WERI-Rb-1 (cell line): ENCODE measurements at regions not wholly inside any gene's neighbourhood (a gene's known extent, or its start where the extent isn't known, plus 50 kb on each side); places are given as distances from the start of the nearest gene placed in this dataset.

Experiments
- DNase-seq: peaks from one replicate; pipeline ENCODE4 v3.0.0-alpha.2; 2020
- H3K27ac ChIP-seq: fragments of 250-450 bp; sonication (Bioruptor Pico); 2 replicates; pipeline ENCODE4 v1.5.1; 2020; ENCODE audit warnings: mild to moderate bottlenecking, moderate library complexity
- H3K27me3 ChIP-seq: fragments of 250-450 bp; sonication (Bioruptor Pico); 2 replicates; pipeline ENCODE4 v1.5.1; 2021; ENCODE audit warnings: mild to moderate bottlenecking, low read depth, moderate library complexity; ENCODE audit not compliant: insufficient read depth, severe bottlenecking
- H3K36me3 ChIP-seq: fragments of 250-450 bp; sonication (Bioruptor Pico); 2 replicates; pipeline ENCODE4 v1.5.1; 2020; ENCODE audit warnings: mild to moderate bottlenecking, moderate library complexity
- H3K4me3 ChIP-seq: 2 replicates; pipeline ENCODE4 v1.5.1; 2011; ENCODE audit warnings: low read depth, mild to moderate bottlenecking, control low read depth, low read length
- H3K9me3 ChIP-seq: fragments of 250-450 bp; sonication (Bioruptor Pico); 2 replicates; pipeline ENCODE4 v1.5.1; 2021; ENCODE audit warnings: mild to moderate bottlenecking, moderate library complexity; ENCODE audit not compliant: severe bottlenecking
- CTCF ChIP-seq: IDR thresholded peaks from 2 replicates; pipeline ENCODE4 v1.5.1; 2011; ENCODE audit warnings: low read depth, mild to moderate bottlenecking, control low read depth, inconsistent platforms, low read length

- DNase-seq = no peak
- no peak overlapping the region for H3K4me3 ChIP-seq
Measured at GRCh38 chr5:164435576-164435975, 930.2 kb downstream of the MAT2B start.

GRCh38 chr5:164439799-164440198, 934.4 kb downstream of the MAT2B start:
- no peak for TF ChIP-seq CTCF
- no peak for DNase-seq
- Histone ChIP-seq H3K27me3 (no peaks in the 10 kb centered on the region), H3K36me3 (no peaks in the 10 kb centered on the region), H3K4me3 (no peak overlapping the region), H3K27ac (no peak overlapping the region), H3K9me3 (no peaks in the 10 kb centered on the region)

More at GRCh38 chr5:164435576-164435975, 930.2 kb downstream of the MAT2B start:
- H3K27ac ChIP-seq = no peak overlapping the region
- no peak for TF ChIP-seq CTCF
- no peaks in the 10 kb centered on the region for H3K9me3 ChIP-seq
- H3K36me3 ChIP-seq = no peaks in the 10 kb centered on the region
- no peaks in the 10 kb centered on the region for H3K27me3 ChIP-seq

GRCh38 chr5:164449460-164449859, 944.0 kb downstream of the MAT2B start:
- H3K9me3 ChIP-seq = no peaks in the 10 kb centered on the region
- no peaks in the 10 kb centered on the region for H3K36me3 ChIP-seq
- no peaks in the 10 kb centered on the region for H3K27me3 ChIP-seq
- no peak overlapping the region for H3K27ac ChIP-seq
- no peak for TF ChIP-seq CTCF
- no peak for DNase-seq
- no peak overlapping the region for H3K4me3 ChIP-seq

GRCh38 chr5:164466033-164466432, 960.6 kb downstream of the MAT2B start:
- DNase-seq = no peak
- Histone ChIP-seq H3K4me3 (no peak overlapping the region), H3K27ac (no peak overlapping the region), H3K36me3 (no peaks in the 10 kb centered on the region), H3K27me3 (no peaks in the 10 kb centered on the region), H3K9me3 (no peaks in the 10 kb centered on the region)
- no peak for TF ChIP-seq CTCF

GRCh38 chr5:164470312-164470711, 964.9 kb downstream of the MAT2B start:
- Histone ChIP-seq H3K4me3 (no peak overlapping the region), H3K9me3 (peaks cover 3% of the 10 kb centered on the region), H3K27me3 (no peaks in the 10 kb centered on the region), H3K36me3 (no peaks in the 10 kb centered on the region), H3K27ac (no peak overlapping the region)
- TF ChIP-seq CTCF = no peak
- no peak for DNase-seq

- Histone ChIP-seq H3K36me3 (no peaks in the 10 kb centered on the region), H3K4me3 (no peak overlapping the region), H3K27me3 (no peaks in the 10 kb centered on the region), H3K9me3 (peaks cover 3% of the 10 kb centered on the region), H3K27ac (no peak overlapping the region)
- no peak for DNase-seq
- TF ChIP-seq CTCF = no peak
Measured at GRCh38 chr5:164472165-164472564, 966.7 kb downstream of the MAT2B start.
